ENCODE measurements at regions not wholly inside any gene's neighbourhood (a gene's known extent, or its start where the extent isn't known, plus 50 kb on each side); places are given as distances from the start of the nearest gene placed in this dataset.

- no peak for ATAC-seq
- intact Hi-C loops (cut with micrococcal nuclease) = no loop called here
- TF ChIP-seq CTCF (IDR thresholded peaks at IDR 0.05) = no peak
- Mint-ChIP-seq H3K36me3 (ENCODE audit: low read depth) (no peaks in the 10 kb centered on the region), H3K4me1 (ENCODE audit: low read depth) (no peaks in the 10 kb centered on the region), H3K27me3 (no peaks in the 10 kb centered on the region), H3K9me3 (no peaks in the 10 kb centered on the region), H3K4me3 (no peak overlapping the region), H3K27ac (no peak overlapping the region)
- DNase-seq = no peak
- POLR2A ChIA-PET = no interaction called here
- CTCF ChIA-PET = no interaction called here
Observed at GRCh38 chr12:74957634-74958033, 252.0 kb downstream of the KCNC2 start.

GRCh38 chr12:74959657-74960056, 250.0 kb downstream of the KCNC2 start:
- Mint-ChIP-seq H3K9me3 (no peaks in the 10 kb centered on the region), H3K27me3 (no peaks in the 10 kb centered on the region), H3K4me3 (no peak overlapping the region), H3K36me3 (ENCODE audit: low read depth) (no peaks in the 10 kb centered on the region), H3K27ac (no peak overlapping the region), H3K4me1 (ENCODE audit: low read depth) (no peaks in the 10 kb centered on the region)
- ATAC-seq = no peak
- TF ChIP-seq CTCF (IDR thresholded peaks at IDR 0.05) = no peak
- CTCF ChIA-PET = no interaction called here
- intact Hi-C loops (cut with micrococcal nuclease) = no loop called here
- DNase-seq = no peak
- POLR2A ChIA-PET = no interaction called here

GRCh38 chr12:74963304-74963703, 246.3 kb downstream of the KCNC2 start:
- no peak for TF ChIP-seq CTCF (IDR thresholded peaks at IDR 0.05)
- H3K36me3 Mint-ChIP-seq (ENCODE audit: low read depth) = no peaks in the 10 kb centered on the region
- H3K27me3 Mint-ChIP-seq = no peaks in the 10 kb centered on the region
- no peak overlapping the region for H3K4me3 Mint-ChIP-seq
- no peak overlapping the region for H3K27ac Mint-ChIP-seq
- no peaks in the 10 kb centered on the region for H3K4me1 Mint-ChIP-seq (ENCODE audit: low read depth)
- ChIA-PET POLR2A (no interaction called here), CTCF (no interaction called here)
- no peak for DNase-seq
- no peak for ATAC-seq
- intact Hi-C loops (cut with micrococcal nuclease) = no loop called here
- H3K9me3 Mint-ChIP-seq = no peaks in the 10 kb centered on the region

- TF ChIP-seq CTCF (IDR thresholded peaks at IDR 0.05) = no peak
- POLR2A ChIA-PET = no interaction called here
- Mint-ChIP-seq H3K36me3 (ENCODE audit: low read depth) (no peaks in the 10 kb centered on the region), H3K4me1 (ENCODE audit: low read depth) (no peaks in the 10 kb centered on the region), H3K9me3 (no peaks in the 10 kb centered on the region), H3K27me3 (no peaks in the 10 kb centered on the region), H3K27ac (no peak overlapping the region), H3K4me3 (no peak overlapping the region)
- CTCF ChIA-PET = no interaction called here
- DNase-seq = no peak
- intact Hi-C loops (cut with micrococcal nuclease) = no loop called here
- ATAC-seq = no peak
Observed at GRCh38 chr12:74963867-74964331, 245.7 kb downstream of the KCNC2 start.

- no peak for DNase-seq
- Mint-ChIP-seq H3K27ac (no peak overlapping the region), H3K9me3 (no peaks in the 10 kb centered on the region), H3K27me3 (no peaks in the 10 kb centered on the region), H3K36me3 (ENCODE audit: low read depth) (no peaks in the 10 kb centered on the region), H3K4me1 (ENCODE audit: low read depth) (no peaks in the 10 kb centered on the region), H3K4me3 (no peak overlapping the region)
- intact Hi-C loops (cut with micrococcal nuclease) = no loop called here
- CTCF ChIA-PET = no interaction called here
- POLR2A ChIA-PET = no interaction called here
- ATAC-seq = no peak
- TF ChIP-seq CTCF (IDR thresholded peaks at IDR 0.05) = no peak
Observed at GRCh38 chr12:74964390-74964789, 245.2 kb downstream of the KCNC2 start.

Measured in activated CD8-positive, alpha-beta T cell treated with anti-CD3 and anti-CD28 coated beads for 36 hours (primary cell).